Motor neuron (in vitro differentiated cells): ENCODE measurements at regions not wholly inside any gene's neighbourhood (a gene's known extent, or its start where the extent isn't known, plus 50 kb on each side); places are given as distances from the start of the nearest gene placed in this dataset.

ENCODE experiments used
- ATAC-seq, 8 experiments: fragments of 200-7000 bp; cut with Tn5 transposase; replicated peaks in 6 of 8; 2 replicates each; pipeline ENCODE4 v1.8.0; 2021; ENCODE audit warnings: mild to moderate bottlenecking in 8 of 8, moderate library complexity in 8 of 8
- H3K27ac ChIP-seq, 2 donors: fragments of 250-450 bp; sonication (Bioruptor Pico); 2 replicates each; pipeline ENCODE4 v1.9.0; 2021; ENCODE audit warnings: antibody characterized with exemption in 2 of 2, mild to moderate bottlenecking in 2 of 2, moderate library complexity in 1 of 2
- H3K4me1 ChIP-seq, 2 donors: fragments of 250-450 bp; sonication (Bioruptor Pico); replicated peaks in 1 of 2; 2 replicates each; pipeline ENCODE4 v1.6.1; 2021; ENCODE audit warnings: antibody characterized with exemption in 2 of 2, mild to moderate bottlenecking in 2 of 2, moderate library complexity in 1 of 2
- H3K4me3 ChIP-seq, 5 donors: fragments of 250-450 bp; sonication (Bioruptor Pico); 2 replicates each; pipeline ENCODE4 v1.9.0; 2021; ENCODE audit warnings: antibody characterized with exemption in 5 of 5, mild to moderate bottlenecking in 5 of 5, moderate library complexity in 4 of 5
- WGBS, 10 experiments: fragments of 450-650 bp; shearing (Covaris generic); methylation state at CpG; one replicate each; pipeline ENCODE4 v1.0.0; 2022; 5-methylcytosine and 5-hydroxymethylcytosine counted together
- in situ Hi-C, 9 experiments: fragments of 400-800 bp; cut with MboI; loops; one replicate each; pipeline ENCODE4 v1.15.0; 2021; ENCODE audit warnings: low sequenced_read_pairs in 9 of 9, low pct_unique_long_range_greater_than_20kb in 2 of 9; ENCODE audit not compliant: unreplicated experiment in 9 of 9

GRCh38 chr3:116821371-116821770, 111.8 kb downstream of the TUSC7 start:
- no peak overlapping the region for H3K27ac ChIP-seq
- no peak overlapping the region for H3K4me3 ChIP-seq
- H3K4me1 ChIP-seq = peaks cover 2 to 9% of the 10 kb centered on the region in 2 donors
- in situ Hi-C loops = no loop called here
- WGBS, 10 experiments = 11 to 78% (median 67%) methylated on average over 1 of the region's 1 CpG; no CpG with 5 or more reads in 6 of the 10 experiments
- no peak for ATAC-seq

- Histone ChIP-seq H3K4me3 (no peak overlapping the region), H3K4me1 (peaks cover 2 to 15% of the 10 kb centered on the region in 2 donors), H3K27ac (no peak overlapping the region)
- in situ Hi-C loops = no loop called here
- ATAC-seq = no peak
- WGBS, 10 experiments = 29 to 100% (median 78%) methylated on average over 1 of the region's 1 CpG; no CpG with 5 or more reads in 2 of the 10 experiments
These were observed 114.6 kb downstream of the TUSC7 start for GRCh38 chr3:116824208-116824607.

- peaks cover 24 to 60% of the 10 kb centered on the region in 2 donors for H3K4me1 ChIP-seq
These were observed 123.6 kb downstream of the TUSC7 start for GRCh38 chr3:116833202-116833601.

GRCh38 chr3:116834816-116835215, 125.2 kb downstream of the TUSC7 start:
- WGBS, 10 experiments = 40 to 100% (median 96%) methylated on average over 1 of the region's 1 CpG; no CpG with 5 or more reads in 2 of the 10 experiments
- Histone ChIP-seq H3K4me3 (no peak overlapping the region), H3K27ac (no peak overlapping the region), H3K4me1 (peaks cover 28 to 62% of the 10 kb centered on the region in 2 donors)
- in situ Hi-C loops = no loop called here
- ATAC-seq = peak in 1 of 8 experiments; percentile 46

More at GRCh38 chr3:116833202-116833601, 123.6 kb downstream of the TUSC7 start:
- Histone ChIP-seq H3K4me3 (no peak overlapping the region), H3K27ac (no peak overlapping the region)
- in situ Hi-C loops = no loop called here
- peak in 6 of 8 experiments; percentile 12 to 59 (median 56) for ATAC-seq

- in situ Hi-C loops = no loop called here
- Histone ChIP-seq H3K27ac (no peak overlapping the region), H3K4me3 (no peak overlapping the region), H3K4me1 (peaks cover 28 to 62% of the 10 kb centered on the region in 2 donors)
- no peak for ATAC-seq
- whole genome bisulfite sequencing, 10 experiments = 0 to 100% (median 89%) methylated on average over 1 of the region's 1 CpG; no CpG with 5 or more reads in 1 of the 10 experiments
These were observed 126.1 kb downstream of the TUSC7 start for GRCh38 chr3:116835658-116836057.

GRCh38 chr3:116836286-116836685, 126.7 kb downstream of the TUSC7 start:
- no peak for ATAC-seq
- Histone ChIP-seq H3K27ac (no peak overlapping the region), H3K4me1 (peaks cover 28 to 60% of the 10 kb centered on the region in 2 donors), H3K4me3 (no peak overlapping the region)
- WGBS, 10 experiments = 43 to 100% (median 100%) methylated on average over 1 to 2 of the region's 2 CpGs; no CpG with 5 or more reads in 1 of the 10 experiments
- in situ Hi-C loops = no loop called here

- in situ Hi-C loops = no loop called here
- Histone ChIP-seq H3K27ac (no peak overlapping the region), H3K4me3 (no peak overlapping the region), H3K4me1 (peaks cover 30 to 60% of the 10 kb centered on the region in 2 donors)
- ATAC-seq = peak in 2 of 8 experiments; percentile 29 to 70
- WGBS, 10 experiments = 14 to 65% (median 39%) methylated on average over 2 to 3 of the region's 3 CpGs
These were observed 127.9 kb downstream of the TUSC7 start for GRCh38 chr3:116837483-116837882.

GRCh38 chr3:116841003-116841735, 131.6 kb downstream of the TUSC7 start:
- no peak for ATAC-seq
- Histone ChIP-seq H3K4me1 (peaks cover 14 to 29% of the 10 kb centered on the region in 2 donors), H3K4me3 (no peak overlapping the region), H3K27ac (no peak overlapping the region)
- in situ Hi-C loops = no loop called here
- WGBS, 10 experiments = 14 to 94% (median 77%) methylated on average over 1 to 6 of the region's 6 CpGs; no CpG with 5 or more reads in 1 of the 10 experiments

- Histone ChIP-seq H3K27ac (no peak overlapping the region), H3K4me3 (no peak overlapping the region), H3K4me1 (peaks cover 13 to 17% of the 10 kb centered on the region in 2 donors)
- 44 to 100% (median 79%) methylated on average over 1 to 2 of the region's 2 CpGs; no CpG with 5 or more reads in 2 of the 10 experiments for WGBS, 10 experiments
- ATAC-seq = no peak
- in situ Hi-C loops = no loop called here
These were observed 132.8 kb downstream of the TUSC7 start for GRCh38 chr3:116842254-116842957.

- H3K4me3 ChIP-seq = no peak overlapping the region
- peak in 3 of 8 experiments; percentile 54 to 73 (median 58) for ATAC-seq
- H3K27ac ChIP-seq = no peak overlapping the region
- WGBS, 10 experiments = 20 to 66% (median 33%) methylated on average over 1 to 3 of the region's 3 CpGs
- peaks cover 7 to 25% of the 10 kb centered on the region in 2 donors for H3K4me1 ChIP-seq
- in situ Hi-C loops = no loop called here
These were observed 138.8 kb downstream of the TUSC7 start for GRCh38 chr3:116848248-116848829.

- 0 to 71% (median 49%) methylated on average over 1 to 3 of the region's 3 CpGs; no CpG with 5 or more reads in 2 of the 10 experiments for WGBS, 10 experiments
- peak in 3 of 8 experiments; percentile 41 to 57 (median 44) for ATAC-seq
- Histone ChIP-seq H3K27ac (no peak overlapping the region), H3K4me1 (peaks cover 7 to 25% of the 10 kb centered on the region in 2 donors), H3K4me3 (no peak overlapping the region)
- in situ Hi-C loops = no loop called here
These were observed 139.7 kb downstream of the TUSC7 start for GRCh38 chr3:116849261-116849688.

- ATAC-seq = peak in 4 of 8 experiments; percentile 31 to 69 (median 47)
- in situ Hi-C loops = loop anchor here in 1 of 9 experiments (25.0 kb wide), 2 partner anchors 509 to 684 kb away; no protein-coding TSS in a partner anchor
- Histone ChIP-seq H3K4me1 (peaks cover 7 to 35% of the 10 kb centered on the region in 2 donors), H3K27ac (peak overlapping the region in 1 of 2 donors; percentile 7), H3K4me3 (no peak overlapping the region)
- WGBS, 10 experiments = 0 to 74% (median 47%) methylated on average over 1 to 5 of the region's 5 CpGs; no CpG with 5 or more reads in 2 of the 10 experiments
These were observed 143.2 kb downstream of the TUSC7 start for GRCh38 chr3:116852803-116853202.
